SH-SY5Y (cell line): ENCODE measurements at regions not wholly inside any gene's neighbourhood (a gene's known extent, or its start where the extent isn't known, plus 50 kb on each side); places are given as distances from the start of the nearest gene placed in this dataset.

Experiments
- GATA2 ChIP-seq: IDR thresholded peaks from 2 replicates; pipeline ENCODE4 v1.6.1; 2011; ENCODE audit warnings: mild to moderate bottlenecking, low read depth, low read length
- GATA3 ChIP-seq: IDR thresholded peaks from 2 replicates; pipeline ENCODE4 v1.6.1; 2011; ENCODE audit warnings: low read depth, mild to moderate bottlenecking, low read length, moderate library complexity

DNA sequence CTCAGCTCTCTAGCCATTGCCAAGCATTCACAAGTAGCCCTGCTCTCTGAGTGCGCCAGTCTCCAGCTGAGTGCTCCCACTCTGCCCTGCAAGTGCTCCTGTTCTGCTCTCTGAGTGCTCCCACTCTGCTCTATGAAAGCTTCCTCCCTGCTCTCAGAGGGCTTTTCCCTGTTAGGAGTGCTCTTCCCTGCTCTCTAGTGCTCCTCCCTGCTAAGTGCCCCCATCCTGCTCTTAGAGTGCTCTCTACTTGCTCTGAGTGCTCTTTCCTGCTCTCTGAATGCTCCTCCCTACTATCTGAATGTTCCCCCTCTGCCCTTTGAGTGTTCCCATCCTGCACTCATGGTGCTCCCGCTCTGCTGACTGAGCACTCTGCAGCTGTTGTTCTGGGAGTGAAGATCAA lies 555.4 kb downstream of the NPHP4 start:
- TF ChIP-seq GATA2 (no peak), GATA3 (no peak)
